ENCODE measurements at regions not wholly inside any gene's neighbourhood (a gene's known extent, or its start where the extent isn't known, plus 50 kb on each side); places are given as distances from the start of the nearest gene placed in this dataset.

- no peak overlapping the region for H3K4me3 ChIP-seq (ENCODE audit: low read depth, poor library complexity, severe bottlenecking)
- no peak for DNase-seq (ENCODE audit: low spot score in 2 of 2)
- WGBS, 2 donors, result 86 to 91% methylated on average over 3 of the region's 3 CpGs
- intact Hi-C loops (cut with DNase I; ENCODE audit: low total_unique reads), result no loop called here
- TF ChIP-seq CTCF (IDR thresholded peaks at IDR 0.05), result no peak
- no peak for TF ChIP-seq POLR2A (IDR thresholded peaks at IDR 0.05)
Observed at GRCh38 chr5:172568308-172568910, 72.7 kb upstream of the NEURL1B start.

- no peak for DNase-seq (ENCODE audit: low spot score in 2 of 2)
- 96 to 97% methylated on average over 6 of the region's 6 CpGs for WGBS, 2 donors
- no peak overlapping the region for H3K4me3 ChIP-seq (ENCODE audit: low read depth, poor library complexity, severe bottlenecking)
- TF ChIP-seq POLR2A (IDR thresholded peaks at IDR 0.05) (no peak), CTCF (IDR thresholded peaks at IDR 0.05) (no peak)
- intact Hi-C loops (cut with DNase I; ENCODE audit: low total_unique reads), result no loop called here
Observed at GRCh38 chr5:172567843-172568242, 73.2 kb upstream of the NEURL1B start.

- no peak for TF ChIP-seq CTCF (IDR thresholded peaks at IDR 0.05)
- TF ChIP-seq POLR2A (IDR thresholded peaks at IDR 0.05), result no peak
- 90% methylated on average over 7 of the region's 7 CpGs for WGBS, 2 donors
- no peak overlapping the region for H3K4me3 ChIP-seq (ENCODE audit: low read depth, poor library complexity, severe bottlenecking)
- no peak for DNase-seq (ENCODE audit: low spot score in 2 of 2)
- intact Hi-C loops (cut with DNase I; ENCODE audit: low total_unique reads), result no loop called here
Observed at GRCh38 chr5:172567294-172567693, 73.8 kb upstream of the NEURL1B start.

- intact Hi-C loops (cut with DNase I; ENCODE audit: low total_unique reads), result no loop called here
- TF ChIP-seq CTCF (IDR thresholded peaks at IDR 0.05) (no peak), POLR2A (IDR thresholded peaks at IDR 0.05) (no peak)
- WGBS, 2 donors, result 83 to 84% methylated on average over 8 of the region's 8 CpGs
- no peak overlapping the region for H3K4me3 ChIP-seq (ENCODE audit: low read depth, poor library complexity, severe bottlenecking)
- no peak for DNase-seq (ENCODE audit: low spot score in 2 of 2)
Observed at GRCh38 chr5:172565931-172566665, 75.0 kb upstream of the NEURL1B start.

- no peak for DNase-seq (ENCODE audit: low spot score in 2 of 2)
- no peak overlapping the region for H3K4me3 ChIP-seq (ENCODE audit: low read depth, poor library complexity, severe bottlenecking)
- TF ChIP-seq POLR2A (IDR thresholded peaks at IDR 0.05) (no peak), CTCF (IDR thresholded peaks at IDR 0.05) (no peak)
- intact Hi-C loops (cut with DNase I; ENCODE audit: low total_unique reads), result no loop called here
- WGBS, 2 donors, result 65 to 83% methylated on average over 8 of the region's 8 CpGs
Observed at GRCh38 chr5:172565455-172565854, 75.6 kb upstream of the NEURL1B start.

Data from lower leg skin (tissue), 4 donors.